HEK293T (cell line): ENCODE measurements at regions not wholly inside any gene's neighbourhood (a gene's known extent, or its start where the extent isn't known, plus 50 kb on each side); places are given as distances from the start of the nearest gene placed in this dataset.

Experiments used
- CTCF ChIA-PET: fragments of 350-600 bp; formaldehyde crosslinking; extraction: SDS; loops from one replicate; lab custom pipeline; 2021; ENCODE audit warnings: antibody characterized with exemption, inconsistent platforms; lab: Yijun Ruan, JAX
- POLR2A ChIA-PET: fragments of 350-600 bp; formaldehyde crosslinking; extraction: SDS; loops from one replicate; lab custom pipeline; 2020; ENCODE audit warnings: antibody characterized with exemption, inconsistent platforms; lab: Yijun Ruan, JAX
- DNase-seq: peaks from one replicate; pipeline ENCODE4 v3.0.0; 2012; ENCODE audit warnings: mixed read lengths; ENCODE audit errors: extremely low spot score
- ARNT ChIP-seq: fragments of 450-650 bp; IDR thresholded peaks from 2 replicates; pipeline ENCODE4 v1.6.1; 2017; ENCODE audit warnings: mild to moderate bottlenecking
- BHLHE40 ChIP-seq: fragments of 450-650 bp; IDR thresholded peaks from 2 replicates; pipeline ENCODE4 v1.6.1; 2016; ENCODE audit warnings: mild to moderate bottlenecking, moderate library complexity, borderline replicate concordance
- CTBP1 ChIP-seq: fragments of 450-650 bp; IDR thresholded peaks from 2 replicates; pipeline ENCODE4 v1.6.1; 2016; ENCODE audit warnings: borderline replicate concordance
- ELF4 ChIP-seq: fragments of 450-650 bp; IDR thresholded peaks from 2 replicates; pipeline ENCODE4 v1.6.1; 2017; ENCODE audit warnings: antibody characterized with exemption
- FOXA1 ChIP-seq: fragments of 450-650 bp; IDR thresholded peaks from 2 replicates; pipeline ENCODE4 v1.6.1; 2016; ENCODE audit warnings: mild to moderate bottlenecking
- FOXK2 ChIP-seq: fragments of 450-650 bp; IDR thresholded peaks from 2 replicates; pipeline ENCODE4 v1.6.1; 2016; ENCODE audit warnings: mild to moderate bottlenecking
- FOXM1 ChIP-seq: fragments of 450-650 bp; IDR thresholded peaks from 2 replicates; pipeline ENCODE4 v1.6.1; 2017; ENCODE audit warnings: mild to moderate bottlenecking, borderline replicate concordance
- HDGF ChIP-seq: fragments of 450-650 bp; IDR thresholded peaks from 2 replicates; pipeline ENCODE4 v1.6.1; 2017; ENCODE audit warnings: antibody characterized with exemption, borderline replicate concordance
- L3MBTL2 ChIP-seq: fragments of 450-650 bp; conservative IDR thresholded peaks from 2 replicates; pipeline ENCODE4 v1.6.1; 2016; ENCODE audit warnings: mild to moderate bottlenecking
- LEF1 ChIP-seq: fragments of 450-650 bp; IDR thresholded peaks from 2 replicates; pipeline ENCODE4 v1.6.1; 2017; ENCODE audit warnings: mild to moderate bottlenecking, borderline replicate concordance
- NFRKB ChIP-seq: fragments of 450-650 bp; IDR thresholded peaks from 2 replicates; pipeline ENCODE4 v1.6.1; 2016; ENCODE audit warnings: mild to moderate bottlenecking, moderate library complexity
- SP1 ChIP-seq: fragments of 450-650 bp; IDR thresholded peaks from 2 replicates; pipeline ENCODE4 v1.6.1; 2017
- SUZ12 ChIP-seq: fragments of 450-650 bp; IDR thresholded peaks from 2 replicates; pipeline ENCODE4 v1.6.1; 2016; ENCODE audit warnings: mild to moderate bottlenecking
- TARDBP ChIP-seq: fragments of 450-650 bp; IDR thresholded peaks from 2 replicates; pipeline ENCODE4 v1.6.1; 2016
- ZNF384 ChIP-seq: fragments of 450-650 bp; IDR thresholded peaks from 2 replicates; pipeline ENCODE4 v1.6.1; 2016
- TF ChIP-seq, protein P1 (sequence below): fragments of 450-650 bp; IDR thresholded peaks from 2 replicates; pipeline ENCODE4 v1.6.1; 2016

DNA sequence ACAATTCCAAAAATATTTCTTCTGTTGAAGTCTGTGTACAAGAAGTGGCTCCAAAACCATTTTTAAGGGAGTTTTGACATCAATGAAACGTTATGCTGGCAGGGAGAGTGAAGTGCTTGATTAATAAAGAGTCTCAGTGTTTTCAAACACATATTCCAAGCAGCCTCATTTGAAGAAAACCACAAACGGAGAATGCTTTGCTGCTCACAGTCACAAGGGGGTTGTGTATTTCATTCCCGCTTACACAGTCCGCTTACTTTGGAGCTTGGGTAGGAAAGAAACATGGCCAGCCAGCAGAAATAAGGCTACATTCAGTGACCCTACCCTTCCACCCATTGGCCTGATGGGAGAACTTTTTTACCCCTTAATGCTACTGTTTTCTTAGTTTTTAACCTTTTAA, 586.2 kb downstream of the RAB28 start:
- TF ChIP-seq L3MBTL2 (no peak), SUZ12 (no peak), ARNT (no peak), HDGF (no peak), BHLHE40 (no peak)
- POLR2A ChIA-PET = no interaction called here

DNA sequence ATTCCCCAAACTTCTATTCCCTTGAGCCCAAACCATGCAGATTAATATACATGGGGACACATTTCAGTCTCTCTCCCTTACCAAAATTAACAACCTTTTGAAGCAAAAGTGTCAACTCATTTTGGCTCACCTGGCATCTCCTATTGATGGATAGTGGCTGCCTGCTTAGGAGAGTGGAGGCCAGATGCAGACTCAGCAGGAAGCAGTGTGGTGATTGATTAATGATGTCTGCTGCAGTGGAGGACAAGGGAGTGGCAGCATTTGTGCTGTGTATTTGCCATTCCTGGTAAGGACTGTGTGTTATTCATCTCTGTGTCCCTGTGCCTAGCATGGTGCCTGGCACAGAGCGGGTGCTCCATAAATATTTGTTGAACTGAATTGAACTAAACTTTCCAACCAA, 590.1 kb downstream of the RAB28 start:
- TF ChIP-seq LEF1 (no peak), ELF4 (no peak), BHLHE40 (no peak), FOXK2 (no peak), FOXM1 (no peak), FOXA1 (no peak), NFRKB (no peak), SP1 (no peak), HDGF (no peak), SUZ12 (no peak), ZNF384 (no peak), ARNT (no peak), TARDBP (no peak), L3MBTL2 (no peak), CTBP1 (no peak)
- TF ChIP-seq, protein P1, sequence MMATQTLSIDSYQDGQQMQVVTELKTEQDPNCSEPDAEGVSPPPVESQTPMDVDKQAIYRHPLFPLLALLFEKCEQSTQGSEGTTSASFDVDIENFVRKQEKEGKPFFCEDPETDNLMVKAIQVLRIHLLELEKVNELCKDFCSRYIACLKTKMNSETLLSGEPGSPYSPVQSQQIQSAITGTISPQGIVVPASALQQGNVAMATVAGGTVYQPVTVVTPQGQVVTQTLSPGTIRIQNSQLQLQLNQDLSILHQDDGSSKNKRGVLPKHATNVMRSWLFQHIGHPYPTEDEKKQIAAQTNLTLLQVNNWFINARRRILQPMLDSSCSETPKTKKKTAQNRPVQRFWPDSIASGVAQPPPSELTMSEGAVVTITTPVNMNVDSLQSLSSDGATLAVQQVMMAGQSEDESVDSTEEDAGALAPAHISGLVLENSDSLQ = no peak
- DNase-seq = no peak
- CTCF ChIA-PET = no interaction called here
- POLR2A ChIA-PET = no interaction called here

More for the DNA sequence above, 586.2 kb downstream of the RAB28 start:
- no peak for DNase-seq
- CTCF ChIA-PET = no interaction called here

DNA sequence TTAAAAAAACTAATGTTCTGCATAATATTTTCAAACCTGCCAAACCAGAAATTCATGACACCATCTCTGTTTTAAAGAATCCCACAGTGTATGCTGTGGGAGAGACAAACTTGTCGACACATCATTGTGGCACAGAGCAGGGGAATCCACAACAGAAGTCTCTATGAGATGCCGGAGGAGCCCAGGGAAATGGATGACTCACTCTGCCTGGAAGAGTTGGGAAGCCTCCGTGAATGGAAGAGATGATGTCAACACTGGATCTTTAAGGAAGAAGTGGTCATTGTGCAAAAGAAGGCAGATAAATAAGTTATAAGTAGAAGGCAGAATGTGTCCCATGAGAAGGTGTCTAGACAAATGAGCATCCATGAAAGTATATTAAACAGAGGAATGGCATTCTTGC, 595.1 kb downstream of the RAB28 start:
- CTCF ChIA-PET = no interaction called here
- TF ChIP-seq ARNT (no peak), FOXM1 (no peak)
- POLR2A ChIA-PET = no interaction called here
- DNase-seq = no peak

DNA sequence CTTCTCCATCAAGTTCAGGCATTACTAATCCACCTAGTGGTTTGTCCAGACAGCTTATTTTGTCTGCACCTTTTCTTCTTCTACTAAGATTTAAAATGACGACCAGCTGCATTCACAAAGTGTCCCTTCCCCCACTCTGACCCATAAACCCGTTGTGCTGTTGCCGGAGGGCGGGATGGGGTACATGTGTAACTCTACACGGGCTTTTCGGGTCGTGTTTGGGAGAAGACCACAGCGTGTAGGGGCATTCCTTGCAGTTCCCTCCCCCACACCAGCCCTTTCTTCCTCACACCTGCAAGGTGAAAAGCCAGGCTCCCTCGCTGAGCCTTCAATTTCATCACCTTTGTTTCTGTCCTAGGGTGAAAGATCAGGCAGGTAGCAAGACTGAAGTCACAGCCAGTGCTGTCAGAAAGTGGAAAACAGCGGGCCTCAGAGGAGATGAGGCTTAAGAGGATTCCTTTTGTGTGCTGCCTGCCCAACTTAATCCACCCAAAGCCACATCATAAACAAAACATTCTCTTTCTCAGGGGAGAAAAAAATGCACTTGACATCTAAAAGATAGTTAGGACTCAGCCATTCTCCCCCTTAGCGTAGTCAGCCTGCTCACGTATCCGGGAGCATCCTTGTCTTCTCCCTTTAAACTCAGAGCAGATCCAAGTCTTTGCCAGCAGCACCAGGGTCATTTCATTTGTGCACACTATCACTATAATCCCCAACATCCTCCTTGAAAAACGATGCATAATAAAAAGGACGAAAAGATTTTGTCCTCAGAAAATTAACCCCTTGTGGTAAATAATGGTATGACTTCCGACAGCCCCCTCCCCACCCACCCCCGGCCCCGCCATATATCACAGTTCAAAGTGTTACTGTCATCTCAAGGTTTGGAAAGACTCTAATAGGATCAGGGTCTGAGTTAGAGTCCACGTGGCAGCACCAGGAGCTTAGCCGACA, 599.0 kb downstream of the RAB28 start:
- CTCF ChIA-PET = no interaction called here
- POLR2A ChIA-PET = no interaction called here
- no peak for DNase-seq
- TF ChIP-seq ARNT = no peak
- no peak for TF ChIP-seq TARDBP
- TF ChIP-seq ELF4 = no peak
- TF ChIP-seq LEF1 = no peak
- no peak for TF ChIP-seq CTBP1
- no peak for TF ChIP-seq ZNF384
- no peak for TF ChIP-seq HDGF
- no peak for TF ChIP-seq SUZ12
- no peak for TF ChIP-seq FOXM1
- no peak for TF ChIP-seq FOXA1
- TF ChIP-seq NFRKB = no peak
- no peak for TF ChIP-seq L3MBTL2
- no peak for TF ChIP-seq FOXK2

DNA sequence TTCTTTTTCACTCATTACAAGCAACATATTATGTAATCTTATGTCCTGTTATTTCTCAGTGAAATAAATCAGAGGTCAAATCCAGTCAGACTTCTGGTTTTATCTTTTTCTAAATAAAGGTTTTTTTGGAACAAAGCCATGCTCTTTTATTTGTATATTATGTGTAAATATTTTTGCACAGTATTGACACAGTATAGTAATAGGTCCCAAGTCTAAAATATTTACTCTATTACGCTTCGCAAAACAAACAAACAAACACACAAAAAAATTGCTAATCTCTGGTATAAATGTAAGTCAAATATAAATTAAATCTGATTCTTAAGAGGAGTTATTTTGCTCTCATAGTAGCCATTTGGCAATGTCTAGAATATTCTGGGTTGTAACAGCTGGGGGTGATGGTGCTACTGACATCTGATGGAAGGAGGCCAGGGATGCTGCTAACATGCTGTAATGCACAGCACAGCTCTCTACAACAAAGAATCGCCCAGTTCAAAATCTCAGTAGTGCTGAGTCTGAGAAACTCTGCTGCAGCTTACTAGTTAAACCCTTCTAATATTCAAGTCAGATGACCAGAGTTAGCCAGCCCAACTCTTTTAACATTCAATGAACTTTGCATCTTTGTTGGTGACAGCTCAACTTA, 602.1 kb downstream of the RAB28 start:
- POLR2A ChIA-PET = no interaction called here
- CTCF ChIA-PET = no interaction called here
- TF ChIP-seq HDGF (no peak), BHLHE40 (no peak)
- DNase-seq = no peak

DNA sequence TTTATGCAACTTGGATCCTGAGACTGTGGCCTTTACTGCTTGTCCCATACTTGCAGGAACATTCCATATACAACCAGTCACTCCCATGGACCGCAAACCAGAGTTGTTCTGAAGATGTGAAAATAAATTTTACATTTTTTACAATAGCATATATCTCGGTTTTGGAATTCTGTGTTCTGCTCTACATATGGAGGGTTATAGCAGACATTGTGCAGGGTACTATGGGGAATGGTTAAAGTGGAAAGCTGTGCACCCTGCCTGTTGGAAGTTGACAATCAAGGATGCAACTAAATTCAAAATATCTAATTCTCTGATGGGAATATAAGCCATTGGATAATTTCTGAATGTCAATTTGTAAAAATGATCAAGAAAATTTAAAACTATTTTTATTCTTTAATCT, 603.3 kb downstream of the RAB28 start:
- CTCF ChIA-PET = interaction anchor here (0.7 kb wide), 1 partner anchor 452 kb away, joined by 3 read pairs; no protein-coding TSS in a partner anchor
- no peak for DNase-seq
- TF ChIP-seq BHLHE40 (no peak), NFRKB (no peak), SP1 (no peak), TARDBP (no peak)
- TF ChIP-seq, protein P1 = no peak
- POLR2A ChIA-PET = no interaction called here

DNA sequence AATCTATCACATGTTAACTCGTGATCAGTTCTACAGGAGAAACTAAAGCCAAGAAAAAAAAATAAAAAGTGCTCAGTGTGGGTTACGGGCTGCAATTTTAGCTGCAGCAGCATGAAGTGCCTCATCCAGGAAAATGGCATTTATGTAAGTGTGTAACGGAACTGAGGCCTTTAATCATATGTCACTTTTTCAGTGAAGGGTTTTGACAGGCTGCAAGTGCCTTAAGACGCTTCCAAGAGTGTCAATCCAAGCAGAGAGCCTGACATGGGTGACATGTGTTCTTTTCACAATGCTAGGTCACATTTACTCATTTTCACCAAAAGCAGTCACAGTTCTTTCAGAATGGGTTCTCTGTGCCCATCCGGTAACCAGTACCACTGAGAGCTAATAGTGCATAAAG, 604.6 kb downstream of the RAB28 start:
- TF ChIP-seq NFRKB (no peak), L3MBTL2 (no peak), FOXK2 (no peak), LEF1 (no peak), SP1 (no peak), BHLHE40 (no peak), HDGF (no peak), ELF4 (no peak), SUZ12 (no peak), FOXA1 (no peak), ZNF384 (no peak), CTBP1 (no peak), ARNT (no peak), FOXM1 (no peak), TARDBP (no peak)
- TF ChIP-seq, protein P1 = no peak
- POLR2A ChIA-PET = no interaction called here
- CTCF ChIA-PET = no interaction called here

More for the DNA sequence above, 604.6 kb downstream of the RAB28 start:
- DNase-seq = no peak
